Activated T-cell treated with anti-CD3 and anti-CD28 coated beads for 24 hours (primary cell): ENCODE measurements at regions not wholly inside any gene's neighbourhood (a gene's known extent, or its start where the extent isn't known, plus 50 kb on each side); places are given as distances from the start of the nearest gene placed in this dataset.

Experiments
- DNase-seq: peaks from one replicate; pipeline ENCODE4 v3.0.0-alpha.2; 2020; ENCODE audit warnings: low read depth

GRCh38 chr3:174662653-174663052 is 196.5 kb upstream of the NAALADL2 start:
- no peak for DNase-seq

GRCh38 chr3:174667386-174667785 is 191.7 kb upstream of the NAALADL2 start:
- DNase-seq, result no peak

- DNase-seq, result no peak
Measured at GRCh38 chr3:174675406-174675805, 183.7 kb upstream of the NAALADL2 start.

- DNase-seq, result no peak
Measured at GRCh38 chr3:174681784-174682183, 177.3 kb upstream of the NAALADL2 start.

GRCh38 chr3:174685796-174686195 is 173.3 kb upstream of the NAALADL2 start:
- no peak for DNase-seq

- DNase-seq, result no peak
Measured at GRCh38 chr3:174697310-174697709, 161.8 kb upstream of the NAALADL2 start.

GRCh38 chr3:174700736-174701135 is 158.4 kb upstream of the NAALADL2 start:
- DNase-seq, result no peak

GRCh38 chr3:174710612-174711011 is 148.5 kb upstream of the NAALADL2 start:
- no peak for DNase-seq

- no peak for DNase-seq
Measured at GRCh38 chr3:174715386-174715785, 143.7 kb upstream of the NAALADL2 start.

GRCh38 chr3:174716956-174717505 is 142.1 kb upstream of the NAALADL2 start:
- no peak for DNase-seq

GRCh38 chr3:174720717-174721116 is 138.4 kb upstream of the NAALADL2 start:
- DNase-seq, result no peak

- DNase-seq, result no peak
Measured at GRCh38 chr3:174725303-174725702, 133.8 kb upstream of the NAALADL2 start.

GRCh38 chr3:174737966-174738365 is 121.2 kb upstream of the NAALADL2 start:
- DNase-seq, result no peak

- DNase-seq, result no peak
Measured at GRCh38 chr3:174749143-174749542, 110.0 kb upstream of the NAALADL2 start.

- no peak for DNase-seq
Measured at GRCh38 chr3:174755833-174756829, 103.0 kb upstream of the NAALADL2 start.

- no peak for DNase-seq
Measured at GRCh38 chr3:174758943-174759342, 100.2 kb upstream of the NAALADL2 start.

- DNase-seq, result no peak
Measured at GRCh38 chr3:174767406-174767805, 91.7 kb upstream of the NAALADL2 start.

- no peak for DNase-seq
Measured at GRCh38 chr3:174767853-174768382, 91.2 kb upstream of the NAALADL2 start.

- DNase-seq, result no peak
Measured at GRCh38 chr3:174769171-174769570, 90.0 kb upstream of the NAALADL2 start.

- no peak for DNase-seq
Measured at GRCh38 chr3:174775603-174776002, 83.5 kb upstream of the NAALADL2 start.

- no peak for DNase-seq
Measured at GRCh38 chr3:174776123-174776522, 83.0 kb upstream of the NAALADL2 start.

- DNase-seq, result no peak
Measured at GRCh38 chr3:174776636-174777035, 82.5 kb upstream of the NAALADL2 start.

- DNase-seq, result no peak
Measured at GRCh38 chr3:174777813-174778212, 81.3 kb upstream of the NAALADL2 start.
